ENCODE measurements at regions not wholly inside any gene's neighbourhood (a gene's known extent, or its start where the extent isn't known, plus 50 kb on each side); places are given as distances from the start of the nearest gene placed in this dataset.

- no peak for TF ChIP-seq CTCF (IDR thresholded peaks at IDR 0.05; ENCODE audit: extremely low read depth in 1 of 2, insufficient read depth in 1 of 2, low read depth in 1 of 2, low read length in 2 of 2)
- TF ChIP-seq POLR2AphosphoS5 (IDR thresholded peaks at IDR 0.05; ENCODE audit: insufficient read depth, low read depth, low read length): no peak
- no peak for TF ChIP-seq JUN (IDR thresholded peaks at IDR 0.05; ENCODE audit: borderline replicate concordance, insufficient read depth, insufficient read length, low read depth)
- no peak for TF ChIP-seq EZH2 (IDR thresholded peaks at IDR 0.05; ENCODE audit: borderline replicate concordance, low read depth, low read length, severe bottlenecking)
- no peak for TF ChIP-seq MYC (IDR thresholded peaks at IDR 0.05; ENCODE audit: low read depth, low read length)
These were observed 298.1 kb downstream of the OLFM4 start for GRCh38 chr13:53326716-53327115.
